ENCODE measurements at regions not wholly inside any gene's neighbourhood (a gene's known extent, or its start where the extent isn't known, plus 50 kb on each side); places are given as distances from the start of the nearest gene placed in this dataset.

DNA sequence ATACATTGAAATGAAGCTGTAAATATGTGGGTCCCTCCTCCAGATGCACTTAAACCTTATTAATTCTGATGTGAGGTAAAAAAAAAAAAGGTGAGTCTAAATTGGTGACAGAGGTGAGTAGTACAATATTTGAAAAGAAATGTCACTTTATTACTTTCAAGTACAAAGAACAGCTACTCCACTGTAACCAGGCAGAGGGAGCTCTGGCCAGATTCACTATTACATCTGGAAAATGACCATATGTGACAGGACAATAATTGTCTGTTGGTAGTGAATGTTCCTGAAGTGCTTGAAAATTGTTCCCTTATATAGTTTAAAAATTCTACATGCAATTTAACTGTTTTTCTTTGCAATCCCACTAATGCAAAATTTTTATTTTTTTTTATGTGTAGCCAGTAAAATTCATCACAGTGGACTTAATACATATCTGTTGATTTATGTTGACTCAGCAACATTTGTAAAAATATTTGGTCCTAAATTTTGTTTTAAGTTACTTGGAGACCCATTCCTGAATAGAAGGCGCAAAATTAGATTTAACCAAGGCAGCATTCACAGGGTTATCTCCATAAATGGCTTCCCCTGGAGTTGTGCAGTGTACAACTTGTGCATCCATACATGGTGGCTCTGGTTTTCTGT is 231.9 kb upstream of the TBC1D5 start:
- TF ChIP-seq POLR2AphosphoS5 (IDR thresholded peaks at IDR 0.05; ENCODE audit: low read depth, low read length) (no peak), POLR2A (IDR thresholded peaks at IDR 0.05; ENCODE audit: low read depth, low read length) (no peak), TAF1 (IDR thresholded peaks at IDR 0.05; ENCODE audit: borderline replicate concordance, low read depth, low read length) (no peak)

All from GM12892 (cell line).